Activated CD4-positive, alpha-beta T cell treated with anti-CD3 and anti-CD28 coated beads for 36 hours (primary cell): ENCODE measurements at regions not wholly inside any gene's neighbourhood (a gene's known extent, or its start where the extent isn't known, plus 50 kb on each side); places are given as distances from the start of the nearest gene placed in this dataset.

Source experiments
- ATAC-seq: fragments of 200-7000 bp; cut with Tn5 transposase; one replicate; pipeline ENCODE4 v1.10.0; 2021; ENCODE audit warnings: mild to moderate bottlenecking, moderate library complexity
- CTCF ChIA-PET: fragments of 350-600 bp; sonication (Branson Sonifier 250); formaldehyde crosslinking; loops from one replicate; lab custom pipeline; 2021; ENCODE audit warnings: antibody characterized with exemption; lab: Charles Lee
- POLR2A ChIA-PET: fragments of 350-600 bp; sonication (Branson Sonifier 250); formaldehyde crosslinking; loops from one replicate; lab custom pipeline; 2021; ENCODE audit warnings: antibody characterized with exemption, inconsistent platforms; lab: Charles Lee
- DNase-seq: peaks from one replicate; pipeline ENCODE4 v3.0.0-alpha.2; 2020
- H3K27ac Mint-ChIP-seq: one replicate; pipeline ENCODE4 v1.8.0; 2021; ENCODE audit warnings: mixed read lengths
- H3K27me3 Mint-ChIP-seq: one replicate; pipeline ENCODE4 v1.8.0; 2021; ENCODE audit warnings: mixed read lengths
- H3K36me3 Mint-ChIP-seq: one replicate; pipeline ENCODE4 v1.8.0; 2021; ENCODE audit warnings: low read depth, mixed read lengths
- H3K4me1 Mint-ChIP-seq: one replicate; pipeline ENCODE4 v1.8.0; 2021; ENCODE audit warnings: mixed read lengths
- H3K4me3 Mint-ChIP-seq: one replicate; pipeline ENCODE4 v1.8.0; 2021; ENCODE audit warnings: mild to moderate bottlenecking, moderate library complexity, mixed read lengths
- H3K9me3 Mint-ChIP-seq: one replicate; pipeline ENCODE4 v1.8.0; 2021; ENCODE audit warnings: low read depth, mixed read lengths
- intact Hi-C, 2 experiments: fragments of 100-400 bp; cut with DNase I in 1 of 2; cut with micrococcal nuclease in 1 of 2; formaldehyde crosslinking; loops; one replicate each; pipeline versions ENCODE4 v1.14.2 to v1.15.1; 2022 to 2024; cut with DNase I, micrococcal nuclease

DNA sequence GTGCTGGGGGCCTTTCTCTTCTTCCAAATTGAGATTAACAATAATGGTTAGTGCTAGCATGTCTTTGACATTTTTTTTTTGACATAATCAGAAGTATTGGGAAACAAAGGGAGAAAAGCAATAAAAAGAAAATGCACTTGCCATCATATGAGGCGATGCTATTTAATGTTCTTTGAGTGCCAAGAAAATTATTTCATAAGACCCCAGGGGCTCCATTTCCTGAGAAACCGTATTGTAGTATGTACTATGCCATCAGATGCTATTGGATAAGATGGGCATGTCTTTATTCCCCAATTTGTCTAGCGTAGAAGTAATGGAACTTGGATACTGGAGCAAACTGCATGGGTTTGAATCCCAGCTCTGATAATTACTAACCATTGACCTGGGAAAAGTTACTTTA is 408.9 kb downstream of the ADRA2A start:
- CTCF ChIA-PET: interaction anchor here (0.7 kb wide), 1 partner anchor 47 kb away, joined by 3 read pairs; no protein-coding TSS in a partner anchor

GRCh38 chr10:111486346-111486745 is 409.5 kb downstream of the ADRA2A start:
- no peaks in the 10 kb centered on the region for H3K36me3 Mint-ChIP-seq
- POLR2A ChIA-PET: no interaction called here
- CTCF ChIA-PET: interaction anchor here (0.6 kb wide), 1 partner anchor 327 kb away, joined by 3 read pairs; no protein-coding TSS in a partner anchor
- DNase-seq (no peak), ATAC-seq (no peak)
- no peak overlapping the region for H3K4me3 Mint-ChIP-seq
- H3K4me1 Mint-ChIP-seq: no peaks in the 10 kb centered on the region
- no peak overlapping the region for H3K27ac Mint-ChIP-seq
- H3K9me3 Mint-ChIP-seq: peaks cover 24% of the 10 kb centered on the region
- H3K27me3 Mint-ChIP-seq: no peaks in the 10 kb centered on the region
- intact Hi-C loops: no loop called here

More for the DNA sequence above, 408.9 kb downstream of the ADRA2A start:
- Mint-ChIP-seq H3K36me3 (no peaks in the 10 kb centered on the region), H3K4me3 (no peak overlapping the region), H3K27ac (no peak overlapping the region), H3K4me1 (no peaks in the 10 kb centered on the region), H3K9me3 (peaks cover 19% of the 10 kb centered on the region), H3K27me3 (no peaks in the 10 kb centered on the region)
- DNase-seq: no peak
- intact Hi-C loops: no loop called here
- POLR2A ChIA-PET: no interaction called here
- ATAC-seq: no peak

DNA sequence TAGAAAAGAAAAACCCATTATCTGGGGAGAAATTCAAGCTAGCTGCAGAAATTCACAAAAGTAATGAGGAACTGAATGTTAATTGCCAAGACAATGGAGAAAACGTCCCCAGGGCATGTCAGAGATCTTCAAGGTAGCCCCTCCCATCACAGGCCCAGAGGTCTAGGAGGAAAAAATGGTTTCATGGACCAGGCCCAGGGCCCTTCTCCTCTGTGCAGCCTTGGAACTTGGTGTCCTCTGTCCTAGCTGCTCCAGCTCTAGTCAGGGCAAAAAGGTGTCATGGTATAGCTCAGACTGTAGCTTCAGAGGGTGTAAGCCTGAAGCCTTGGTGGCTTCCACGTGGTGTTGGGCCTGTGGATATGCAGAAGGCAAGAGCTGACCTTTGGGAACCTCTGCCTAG is 411.8 kb downstream of the ADRA2A start:
- ChIA-PET POLR2A (no interaction called here), CTCF (no interaction called here)
- Mint-ChIP-seq H3K9me3 (peaks cover 36% of the 10 kb centered on the region), H3K36me3 (no peaks in the 10 kb centered on the region), H3K4me3 (no peak overlapping the region), H3K4me1 (no peaks in the 10 kb centered on the region), H3K27me3 (no peaks in the 10 kb centered on the region), H3K27ac (no peak overlapping the region)
- no peak for ATAC-seq
- intact Hi-C loops: no loop called here
- no peak for DNase-seq

- POLR2A ChIA-PET: no interaction called here
- CTCF ChIA-PET: interaction anchor here (0.6 kb wide), 1 partner anchor 539 kb away, joined by 3 read pairs; no protein-coding TSS in a partner anchor
- intact Hi-C loops: no loop called here
Measured at GRCh38 chr10:111491154-111491553, 414.3 kb downstream of the ADRA2A start.

DNA sequence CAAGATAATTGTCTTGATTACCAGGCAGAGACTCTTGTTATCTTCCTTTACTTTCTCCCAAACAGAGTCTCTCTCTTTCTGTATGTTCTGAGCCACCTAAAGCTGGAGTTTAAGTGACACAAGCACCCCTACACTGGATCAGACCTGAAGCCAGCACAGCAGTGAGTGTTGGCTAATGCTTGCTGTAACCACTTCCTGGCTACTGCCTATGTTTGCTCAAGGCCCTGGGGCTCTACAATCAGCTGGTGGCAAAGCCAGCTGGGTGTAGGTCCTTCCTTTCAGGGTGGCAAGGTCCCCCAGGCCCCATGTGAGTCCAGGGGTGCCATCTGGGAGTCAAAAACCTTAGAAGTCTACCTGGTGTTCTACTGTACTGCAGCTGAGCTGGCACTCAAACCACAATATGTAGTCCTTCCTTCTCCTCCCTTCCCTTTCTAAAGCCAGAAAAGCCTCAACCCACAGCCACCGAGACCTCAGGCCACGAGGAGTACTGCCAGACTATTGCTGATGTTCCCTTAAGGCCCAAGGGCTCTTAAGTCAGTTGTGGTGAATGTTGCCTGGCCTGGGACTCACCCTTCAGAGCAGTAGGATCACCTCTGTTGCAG is 416.3 kb downstream of the ADRA2A start:
- no peaks in the 10 kb centered on the region for H3K4me1 Mint-ChIP-seq
- no peak for DNase-seq
- H3K4me3 Mint-ChIP-seq: no peak overlapping the region
- no peak overlapping the region for H3K27ac Mint-ChIP-seq
- ChIA-PET POLR2A (no interaction called here), CTCF (interaction anchor here (0.7 kb wide), 1 partner anchor 121 kb away, joined by 3 read pairs; no protein-coding TSS in a partner anchor)
- no peak for ATAC-seq
- H3K27me3 Mint-ChIP-seq: peaks cover 8% of the 10 kb centered on the region
- peaks cover 32% of the 10 kb centered on the region for H3K9me3 Mint-ChIP-seq
- intact Hi-C loops: no loop called here
- no peaks in the 10 kb centered on the region for H3K36me3 Mint-ChIP-seq

More at GRCh38 chr10:111491154-111491553, 414.3 kb downstream of the ADRA2A start:
- H3K9me3 Mint-ChIP-seq: peaks cover 39% of the 10 kb centered on the region
- DNase-seq (no peak), ATAC-seq (no peak)
- no peak overlapping the region for H3K27ac Mint-ChIP-seq
- H3K4me1 Mint-ChIP-seq: no peaks in the 10 kb centered on the region
- H3K27me3 Mint-ChIP-seq: peaks cover under 1% of the 10 kb centered on the region
- no peaks in the 10 kb centered on the region for H3K36me3 Mint-ChIP-seq
- no peak overlapping the region for H3K4me3 Mint-ChIP-seq

DNA sequence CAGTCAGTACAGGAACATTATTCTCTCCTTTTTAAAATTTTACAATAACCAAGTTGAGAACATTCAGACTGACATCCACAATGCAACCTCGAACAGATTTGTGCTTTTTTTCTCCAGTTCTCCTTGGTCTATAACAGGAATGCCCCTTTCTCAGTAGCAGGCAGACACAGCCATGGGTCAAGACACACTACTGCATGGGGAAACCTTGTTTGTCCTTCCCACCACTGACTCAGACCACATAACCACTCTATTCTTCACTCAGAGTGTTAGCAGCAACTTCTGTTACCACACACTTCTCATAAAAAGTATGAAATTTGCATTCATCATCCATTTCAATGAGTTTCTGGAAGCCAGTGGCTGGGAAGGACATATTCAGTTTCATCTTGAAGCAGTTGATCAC is 421.7 kb downstream of the ADRA2A start:
- no peak overlapping the region for H3K4me3 Mint-ChIP-seq
- H3K27me3 Mint-ChIP-seq: peaks cover 13% of the 10 kb centered on the region
- ATAC-seq (no peak), DNase-seq (no peak)
- H3K36me3 Mint-ChIP-seq: no peaks in the 10 kb centered on the region
- POLR2A ChIA-PET: no interaction called here
- intact Hi-C loops: no loop called here
- no peak overlapping the region for H3K27ac Mint-ChIP-seq
- CTCF ChIA-PET: no interaction called here
- peaks cover 6% of the 10 kb centered on the region for H3K9me3 Mint-ChIP-seq
- no peaks in the 10 kb centered on the region for H3K4me1 Mint-ChIP-seq

DNA sequence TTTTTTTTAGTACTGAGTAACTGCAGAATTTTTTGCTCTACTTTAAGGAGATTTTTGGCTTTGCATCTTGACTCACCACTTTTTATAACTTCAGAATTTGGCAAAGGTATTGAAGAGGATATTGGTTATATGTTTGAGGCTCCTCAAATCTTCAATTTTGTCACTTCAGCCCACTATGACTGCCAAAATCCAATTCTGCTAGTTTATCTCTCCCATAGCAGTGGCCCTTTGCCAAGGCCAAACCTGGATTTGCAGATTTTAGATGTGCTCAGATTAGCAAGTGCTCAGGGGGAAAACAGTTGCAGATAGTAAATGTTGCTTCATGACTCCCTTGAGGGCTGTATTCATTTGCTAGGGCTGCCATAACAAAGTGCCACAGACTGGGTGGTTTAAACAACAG is 427.5 kb downstream of the ADRA2A start:
- ATAC-seq (no peak), DNase-seq (no peak)
- ChIA-PET POLR2A (no interaction called here), CTCF (no interaction called here)
- Mint-ChIP-seq H3K36me3 (no peaks in the 10 kb centered on the region), H3K4me3 (no peak overlapping the region), H3K27ac (no peak overlapping the region), H3K4me1 (no peaks in the 10 kb centered on the region), H3K9me3 (peaks cover 4% of the 10 kb centered on the region), H3K27me3 (peaks cover 4% of the 10 kb centered on the region)
- intact Hi-C loops: no loop called here

GRCh38 chr10:111506266-111507034 is 429.6 kb downstream of the ADRA2A start:
- DNase-seq (no peak), ATAC-seq (no peak)
- CTCF ChIA-PET: no interaction called here
- Mint-ChIP-seq H3K4me3 (no peak overlapping the region), H3K36me3 (no peaks in the 10 kb centered on the region), H3K9me3 (peaks cover 4% of the 10 kb centered on the region), H3K27me3 (peaks cover 9% of the 10 kb centered on the region), H3K27ac (no peak overlapping the region), H3K4me1 (no peaks in the 10 kb centered on the region)
- POLR2A ChIA-PET: no interaction called here
- intact Hi-C loops: no loop called here

DNA sequence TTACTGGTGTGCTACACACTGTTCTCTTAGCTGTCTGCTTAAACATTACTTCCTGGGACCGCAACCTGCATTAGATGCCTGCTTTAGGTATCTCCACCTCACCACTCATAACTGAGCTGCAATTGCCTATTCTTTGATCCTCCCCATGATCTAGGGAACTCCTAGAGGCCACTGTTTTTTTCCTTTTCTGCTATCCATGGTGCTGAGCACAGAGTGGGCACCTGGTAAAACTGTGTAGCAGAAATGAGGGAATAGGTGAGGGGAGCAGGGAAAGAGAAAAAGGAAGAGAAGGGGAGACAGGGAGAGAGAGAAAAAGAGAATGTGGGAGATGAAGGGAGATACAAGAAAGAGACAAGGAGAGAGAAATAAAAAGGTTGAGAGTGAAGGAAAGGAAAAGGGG is 434.9 kb downstream of the ADRA2A start:
- Mint-ChIP-seq H3K36me3 (no peaks in the 10 kb centered on the region), H3K27me3 (peaks cover 9% of the 10 kb centered on the region), H3K4me3 (no peak overlapping the region), H3K9me3 (no peaks in the 10 kb centered on the region), H3K4me1 (no peaks in the 10 kb centered on the region), H3K27ac (no peak overlapping the region)
- DNase-seq: no peak
- no peak for ATAC-seq
- POLR2A ChIA-PET: no interaction called here
- intact Hi-C loops: no loop called here
- CTCF ChIA-PET: no interaction called here

DNA sequence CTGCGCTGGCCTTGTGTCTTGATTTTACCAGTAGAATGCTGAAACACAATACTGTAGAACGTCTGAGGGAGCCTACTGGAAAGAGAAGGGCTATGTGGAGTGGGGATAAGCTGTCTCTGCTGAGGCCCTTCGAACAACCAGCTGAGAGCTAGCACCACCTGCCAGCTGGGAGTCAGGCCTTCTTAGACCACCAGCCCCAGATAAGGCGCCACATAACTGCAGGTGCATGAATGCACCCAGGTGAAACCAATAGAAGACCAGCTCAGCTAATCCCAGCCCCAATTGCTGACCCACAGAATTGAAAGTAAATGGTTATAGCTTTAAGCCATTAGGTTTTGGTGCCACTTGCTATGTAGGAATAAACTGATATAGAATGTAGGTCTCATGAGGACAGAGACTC is 438.4 kb downstream of the ADRA2A start:
- Mint-ChIP-seq H3K4me1 (no peaks in the 10 kb centered on the region), H3K9me3 (no peaks in the 10 kb centered on the region), H3K27ac (no peak overlapping the region), H3K4me3 (no peak overlapping the region), H3K36me3 (no peaks in the 10 kb centered on the region), H3K27me3 (peaks cover 6% of the 10 kb centered on the region)
- ATAC-seq (no peak), DNase-seq (no peak)
- intact Hi-C loops: no loop called here
- ChIA-PET CTCF (no interaction called here), POLR2A (no interaction called here)

DNA sequence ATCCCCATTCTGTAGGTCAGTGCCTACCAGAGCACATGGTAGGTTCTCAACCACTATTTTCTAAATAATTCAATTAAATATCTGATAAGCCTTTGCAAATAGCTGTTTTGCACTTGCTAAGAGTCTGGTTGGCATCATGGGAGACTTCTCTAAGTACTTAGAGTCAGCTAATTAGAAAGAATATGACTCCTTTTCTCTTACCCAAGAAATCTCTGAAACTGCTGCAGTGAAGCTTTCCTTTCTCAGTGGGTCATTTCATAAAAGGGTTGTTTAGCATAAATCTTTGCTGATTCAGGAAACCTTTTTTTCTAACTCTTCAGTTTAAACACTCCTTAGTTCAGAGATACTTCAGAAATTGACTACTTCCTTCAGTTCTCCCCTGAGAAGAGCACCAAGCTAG is 438.9 kb downstream of the ADRA2A start:
- H3K36me3 Mint-ChIP-seq: no peaks in the 10 kb centered on the region
- peaks cover 5% of the 10 kb centered on the region for H3K27me3 Mint-ChIP-seq
- no peaks in the 10 kb centered on the region for H3K9me3 Mint-ChIP-seq
- H3K27ac Mint-ChIP-seq: no peak overlapping the region
- DNase-seq (no peak), ATAC-seq (no peak)
- intact Hi-C loops: no loop called here
- H3K4me3 Mint-ChIP-seq: no peak overlapping the region
- H3K4me1 Mint-ChIP-seq: no peaks in the 10 kb centered on the region
- ChIA-PET CTCF (no interaction called here), POLR2A (no interaction called here)

DNA sequence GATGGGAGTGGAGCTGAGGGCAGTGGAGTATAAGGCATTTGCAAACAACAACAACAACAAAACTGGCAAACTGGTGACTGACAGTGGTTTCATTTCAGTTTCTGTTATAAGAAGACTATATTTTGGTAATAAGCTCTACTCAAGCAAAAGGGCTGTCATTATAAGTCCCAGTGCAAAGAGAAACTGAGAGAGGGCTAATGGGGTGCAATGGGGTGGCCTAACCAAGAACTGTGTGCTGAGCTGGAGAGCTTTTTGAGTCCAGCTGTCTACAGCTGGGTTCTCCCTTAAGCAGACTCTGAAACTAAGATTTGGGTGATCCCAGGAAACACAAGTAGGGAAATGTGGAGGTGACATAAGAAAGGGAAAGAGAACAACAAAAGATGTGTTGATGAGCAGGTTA is 439.3 kb downstream of the ADRA2A start:
- POLR2A ChIA-PET: no interaction called here
- peaks cover 5% of the 10 kb centered on the region for H3K27me3 Mint-ChIP-seq
- CTCF ChIA-PET: no interaction called here
- DNase-seq (no peak), ATAC-seq (no peak)
- H3K36me3 Mint-ChIP-seq: no peaks in the 10 kb centered on the region
- no peak overlapping the region for H3K27ac Mint-ChIP-seq
- no peaks in the 10 kb centered on the region for H3K4me1 Mint-ChIP-seq
- H3K4me3 Mint-ChIP-seq: no peak overlapping the region
- intact Hi-C loops: no loop called here
- H3K9me3 Mint-ChIP-seq: no peaks in the 10 kb centered on the region
